ENCODE measurements at regions not wholly inside any gene's neighbourhood (a gene's known extent, or its start where the extent isn't known, plus 50 kb on each side); places are given as distances from the start of the nearest gene placed in this dataset.

DNA sequence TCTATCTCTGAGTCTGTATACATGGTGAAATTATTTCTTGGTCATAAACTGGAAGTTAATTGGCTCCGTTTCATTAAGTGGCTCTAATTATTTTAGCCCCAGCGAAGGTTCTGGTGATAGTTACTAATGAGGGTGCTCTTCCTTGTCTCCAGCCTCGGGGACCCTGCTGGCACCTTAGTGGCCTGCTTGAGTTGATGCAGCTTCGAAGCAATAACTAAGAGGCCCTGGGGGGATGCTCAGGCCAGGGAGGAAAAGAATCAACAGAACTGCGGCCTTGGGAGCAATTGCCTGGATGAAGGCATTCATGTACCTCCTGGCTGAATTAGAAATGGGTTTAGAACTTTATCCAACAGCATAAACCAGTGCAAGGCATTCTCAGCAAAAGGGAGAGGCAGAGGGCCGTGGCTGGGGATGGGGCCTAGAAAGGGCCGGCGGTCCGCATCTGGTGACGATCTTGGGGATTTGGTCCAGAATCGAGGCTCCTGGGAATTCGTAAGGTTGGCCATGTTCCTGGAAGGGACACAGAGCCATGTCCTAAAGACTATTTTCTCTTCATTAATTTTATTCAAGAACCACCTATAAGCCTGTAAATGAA is 100.0 kb upstream of the AJAP1 start:
- DNase-seq, result no peak

DNA sequence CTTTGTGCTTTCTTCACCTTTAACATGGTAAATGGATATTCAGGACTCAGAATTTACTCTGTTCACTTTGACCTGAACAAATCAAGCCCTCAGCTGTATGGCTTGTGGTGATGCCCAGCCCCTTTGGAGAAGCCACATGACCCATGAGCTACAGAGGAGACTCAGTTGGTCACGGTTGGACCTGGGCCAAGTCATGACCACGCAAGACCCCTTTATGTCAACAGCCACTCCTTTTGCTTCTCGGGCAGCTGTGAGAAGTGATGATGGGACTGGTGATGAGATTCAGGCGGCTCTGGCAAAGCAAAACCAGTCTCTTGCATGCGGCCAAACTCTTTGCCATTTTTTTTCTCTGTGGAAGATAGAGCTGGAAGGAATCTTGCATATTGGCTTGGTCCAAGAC is 96.5 kb upstream of the AJAP1 start:
- no peak for DNase-seq

GRCh38 chr1:4561205-4561604 is 93.2 kb upstream of the AJAP1 start:
- DNase-seq, result no peak

DNA sequence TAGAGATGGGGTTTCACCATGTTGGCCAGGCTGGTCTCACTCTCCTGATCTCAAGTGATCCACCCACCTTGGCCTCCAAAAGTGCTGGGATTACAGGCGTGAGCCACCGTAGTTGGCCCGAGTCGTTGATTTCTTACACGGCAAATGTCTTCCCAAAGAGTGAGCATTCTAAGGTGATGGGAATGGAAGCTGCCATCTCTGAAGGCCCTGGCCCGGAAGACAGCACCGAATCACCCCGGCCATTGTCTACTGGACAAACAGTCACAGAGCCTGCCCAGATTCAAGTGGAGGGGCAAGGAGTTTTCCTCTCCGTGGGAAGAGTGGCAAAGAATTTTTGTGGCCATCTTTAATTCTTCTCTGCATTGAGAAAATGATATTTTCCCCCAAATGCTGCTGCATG is 92.1 kb upstream of the AJAP1 start:
- DNase-seq, result no peak

DNA sequence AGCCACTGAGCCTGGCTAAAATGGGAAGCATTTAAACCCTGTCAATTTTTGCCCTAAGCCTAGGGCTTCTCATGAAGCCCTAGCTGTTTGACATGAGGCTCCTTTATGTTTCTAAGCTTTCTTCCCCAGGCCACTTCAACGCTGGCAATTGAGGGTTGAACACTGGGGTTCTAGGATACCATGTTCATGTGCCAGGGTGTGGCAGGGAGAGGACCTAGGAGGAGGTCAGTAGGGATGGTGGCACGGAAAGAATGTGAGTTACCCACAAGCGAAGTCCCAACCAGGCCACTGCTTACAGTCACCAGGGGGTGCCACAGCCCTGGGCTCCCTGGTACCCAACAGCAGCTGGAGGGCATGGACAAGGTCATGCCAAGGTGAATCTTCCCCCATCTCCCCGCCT is 90.8 kb upstream of the AJAP1 start:
- no peak for DNase-seq

- DNase-seq, result no peak
These were observed 90.4 kb upstream of the AJAP1 start for GRCh38 chr1:4564051-4564450.

- no peak for DNase-seq
These were observed 89.2 kb upstream of the AJAP1 start for GRCh38 chr1:4565166-4565565.

DNA sequence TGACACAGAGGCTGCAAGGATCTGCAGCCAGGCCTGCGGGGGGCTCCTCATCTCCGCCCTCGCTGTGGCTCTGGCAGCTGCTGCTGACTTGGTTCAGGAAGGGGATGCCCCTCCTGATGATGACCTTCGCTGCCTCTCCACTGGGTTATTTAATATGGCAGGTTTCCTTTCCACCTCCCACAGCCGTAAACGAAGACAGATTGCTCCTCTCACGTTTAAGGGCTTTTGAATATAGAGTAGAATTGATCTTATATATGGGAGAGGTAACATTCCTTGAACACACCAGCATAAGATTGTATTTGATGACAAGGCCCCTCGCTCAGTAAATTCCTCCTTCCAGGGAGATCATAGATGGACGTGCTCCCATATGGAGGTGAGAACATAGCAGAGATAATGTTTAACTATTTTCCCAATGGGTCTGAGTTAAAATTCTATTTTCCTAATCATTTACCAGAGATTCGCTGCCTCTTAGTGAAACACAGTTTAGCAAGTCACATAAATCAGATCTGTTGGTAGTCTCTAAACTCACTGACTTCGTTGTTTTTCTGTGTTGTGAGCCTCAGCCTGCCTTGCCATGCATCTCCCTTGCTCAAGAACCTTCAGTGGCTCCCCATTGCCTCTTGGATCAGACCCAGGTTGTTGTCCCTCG is 88.5 kb upstream of the AJAP1 start:
- DNase-seq, result no peak

DNA sequence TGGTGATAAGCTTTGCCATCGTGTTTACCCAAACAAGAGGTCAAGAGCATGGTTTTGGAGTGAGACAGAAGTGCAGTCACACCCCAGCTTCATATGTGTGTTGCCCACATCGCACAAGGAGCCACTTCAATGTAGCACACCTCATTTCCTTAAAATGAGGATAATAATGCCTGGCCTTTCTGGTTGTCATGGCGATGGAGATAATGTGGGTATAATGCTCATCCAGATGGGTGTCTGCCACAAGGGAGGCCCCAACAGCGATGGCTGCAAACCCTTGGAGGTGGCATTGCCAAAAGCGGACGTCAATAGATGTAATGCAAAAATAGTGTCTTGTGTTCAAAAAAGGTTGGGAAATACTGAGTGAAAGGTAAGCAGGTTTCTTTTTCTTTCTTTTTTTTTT is 83.1 kb upstream of the AJAP1 start:
- no peak for DNase-seq

GRCh38 chr1:4573526-4573925 is 80.9 kb upstream of the AJAP1 start:
- DNase-seq, result no peak

DNA sequence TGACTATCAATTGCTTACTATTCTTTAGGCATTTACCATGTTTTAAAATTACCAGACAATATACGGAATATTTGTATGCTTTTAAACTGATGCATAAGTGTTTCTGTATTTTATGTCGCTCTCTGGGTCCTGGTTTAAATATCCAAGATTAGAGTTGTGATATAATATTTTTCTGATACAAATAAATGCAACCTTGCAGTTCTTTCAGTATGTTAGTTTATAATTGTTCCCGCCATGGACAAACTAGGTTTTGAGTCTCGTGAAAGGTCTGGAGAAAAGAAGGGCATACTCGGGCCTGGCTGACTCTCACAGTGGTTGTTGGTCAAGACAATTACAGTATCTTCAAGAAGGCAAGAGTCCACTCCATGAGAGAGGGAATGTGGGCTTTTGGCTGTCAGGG is 72.6 kb upstream of the AJAP1 start:
- no peak for DNase-seq

DNA sequence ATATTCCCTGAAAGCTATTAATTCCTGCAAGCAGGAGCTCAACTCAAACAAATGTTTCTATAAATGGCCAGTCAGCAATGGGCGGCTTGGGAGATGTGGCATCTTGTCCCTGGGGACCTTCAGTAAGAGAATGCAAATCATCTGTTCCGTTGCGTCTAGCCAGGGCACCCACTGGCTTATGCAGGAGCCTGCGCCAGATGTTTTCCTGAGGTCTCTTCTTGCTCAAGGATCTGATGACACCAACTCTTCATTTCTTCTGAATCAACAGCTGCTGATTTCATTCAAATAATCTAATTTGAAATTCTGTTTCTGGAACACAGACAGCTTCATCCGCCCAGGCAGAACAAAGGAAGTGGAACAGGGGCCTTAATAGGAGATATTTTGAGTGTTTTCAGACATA is 70.0 kb upstream of the AJAP1 start:
- no peak for DNase-seq

DNA sequence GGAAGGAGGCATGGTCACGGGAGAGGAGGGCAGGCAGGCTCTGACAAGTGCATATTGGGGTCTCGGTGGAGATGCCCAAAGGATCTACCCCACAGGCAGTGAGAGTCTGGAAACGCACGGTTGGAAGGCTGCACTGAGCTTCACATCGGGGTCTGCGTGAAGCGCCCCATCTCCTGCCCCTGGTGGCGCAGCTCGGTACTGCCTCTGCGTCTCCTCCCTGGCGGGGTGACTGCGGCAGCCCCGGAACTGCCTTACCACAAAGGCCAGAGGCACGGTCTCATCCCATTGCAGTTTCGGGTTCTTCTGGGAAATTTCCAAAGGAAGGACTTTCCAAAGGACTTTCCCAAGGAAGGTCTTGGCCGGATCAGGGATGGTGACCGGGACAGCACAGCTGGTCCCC is 69.2 kb upstream of the AJAP1 start:
- DNase-seq, result no peak

DNA sequence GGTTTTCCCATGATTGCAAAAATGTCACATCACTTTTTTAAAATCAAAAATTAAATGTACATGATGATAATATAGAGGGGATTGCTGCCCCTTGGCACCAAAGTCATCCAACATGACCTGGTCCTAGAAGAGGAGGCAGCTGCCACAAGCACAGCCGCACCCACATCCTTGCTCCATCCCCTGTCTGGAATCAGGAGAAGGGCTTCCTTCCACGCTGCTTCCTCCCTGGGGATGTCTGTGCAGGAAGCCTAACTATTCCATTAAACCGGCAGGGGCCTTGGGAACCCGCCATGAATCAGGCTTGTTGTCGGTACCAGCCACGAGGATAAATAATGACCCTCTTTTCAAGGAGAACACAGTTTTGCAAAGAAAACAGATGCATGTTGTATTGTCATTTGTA is 68.7 kb upstream of the AJAP1 start:
- DNase-seq, result no peak

GRCh38 chr1:4586611-4587160 is 67.7 kb upstream of the AJAP1 start:
- no peak for DNase-seq

GRCh38 chr1:4587721-4588120 is 66.7 kb upstream of the AJAP1 start:
- DNase-seq, result no peak

- DNase-seq, result no peak
These were observed 63.7 kb upstream of the AJAP1 start for GRCh38 chr1:4590756-4591155.

GRCh38 chr1:4591926-4592325 is 62.5 kb upstream of the AJAP1 start:
- no peak for DNase-seq

DNA sequence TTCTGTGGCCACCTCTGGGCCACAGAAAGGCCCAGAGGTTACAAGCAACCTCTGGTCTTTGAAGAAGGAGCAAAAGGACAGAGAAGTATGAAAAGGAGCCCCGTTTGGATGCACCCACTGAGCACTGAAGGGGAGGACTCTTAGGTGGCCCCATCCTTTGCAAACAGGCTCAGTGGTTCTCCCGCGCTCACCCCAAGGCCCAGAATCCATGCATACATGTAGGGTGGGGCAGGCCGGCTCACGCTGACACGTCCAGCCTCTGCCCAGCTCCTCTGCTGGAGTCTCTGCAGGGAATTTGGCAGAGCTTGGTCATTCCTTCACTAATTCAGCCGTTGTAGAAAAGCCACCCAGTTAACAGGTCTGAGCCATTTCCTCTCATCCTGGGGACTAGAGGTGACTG is 61.3 kb upstream of the AJAP1 start:
- DNase-seq, result no peak

GRCh38 chr1:4594286-4594991 is 60.0 kb upstream of the AJAP1 start:
- no peak for DNase-seq

DNA sequence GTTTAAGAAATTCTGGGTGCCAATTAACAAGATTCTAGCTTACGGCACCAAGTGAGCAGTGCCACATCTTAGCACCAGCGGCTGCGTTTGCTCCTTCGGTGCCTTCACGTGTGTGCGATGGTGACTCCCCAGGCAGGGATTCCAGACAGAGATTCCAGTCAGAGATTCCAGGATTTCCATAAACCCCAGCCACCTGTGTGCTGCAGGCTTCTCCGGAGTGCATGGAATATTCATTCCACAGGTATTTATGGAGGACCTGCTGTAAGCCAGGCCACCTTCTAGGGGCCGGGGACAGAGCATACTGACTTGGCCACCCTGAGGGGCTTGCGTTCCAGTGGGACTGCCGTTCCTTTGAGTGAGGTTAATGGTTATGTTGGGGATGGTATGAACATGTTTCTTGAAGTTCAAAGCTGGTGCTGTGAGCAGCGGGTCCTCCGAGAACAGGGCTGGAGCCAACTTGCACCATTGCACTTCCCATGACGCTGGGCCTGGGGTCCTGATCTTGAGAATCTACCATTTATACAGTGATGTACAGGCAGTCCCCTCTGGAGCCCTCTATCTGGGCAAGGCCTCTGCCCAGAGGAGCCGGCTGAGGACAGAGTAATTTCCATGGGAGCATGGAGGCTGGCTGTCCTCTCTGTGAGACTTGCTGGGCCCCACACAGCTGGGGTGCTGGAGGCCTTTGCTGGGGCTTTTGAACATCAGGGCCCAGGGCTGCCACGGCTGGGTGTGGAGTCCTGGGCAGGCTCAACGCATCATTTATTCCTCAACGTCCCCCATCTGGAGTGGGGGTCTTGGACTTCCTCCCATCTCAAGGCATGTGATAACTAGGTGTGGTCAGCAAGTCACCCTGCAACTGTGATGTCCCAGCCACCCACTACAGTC is 58.8 kb upstream of the AJAP1 start:
- no peak for DNase-seq

GRCh38 chr1:4596486-4596885 is 57.9 kb upstream of the AJAP1 start:
- no peak for DNase-seq

DNA sequence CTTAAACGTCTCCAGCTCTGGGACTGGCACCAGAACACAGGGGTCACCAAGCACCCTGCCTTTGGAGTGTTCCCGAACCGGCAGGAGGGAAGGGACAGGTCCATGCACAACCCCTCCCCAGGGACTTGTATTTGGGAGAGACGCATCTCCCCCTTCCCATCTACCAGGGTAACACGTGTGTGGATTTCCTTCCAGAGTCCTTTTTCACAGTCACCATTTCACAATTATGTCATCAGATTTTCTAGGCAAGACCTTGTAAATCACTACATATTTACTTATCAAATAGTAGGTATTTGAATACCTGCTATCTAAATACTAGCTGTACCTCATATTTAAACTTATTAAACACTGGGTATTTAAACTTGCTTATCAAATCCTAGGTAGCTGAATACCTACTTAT is 57.4 kb upstream of the AJAP1 start:
- DNase-seq, result no peak
